B cell (primary cell): ENCODE measurements at regions not wholly inside any gene's neighbourhood (a gene's known extent, or its start where the extent isn't known, plus 50 kb on each side); places are given as distances from the start of the nearest gene placed in this dataset.

Experiments
- ATAC-seq: fragments of 200-7000 bp; cut with Tn5 transposase; one replicate; pipeline ENCODE4 v1.10.0; 2021; ENCODE audit warnings: low read depth, mild to moderate bottlenecking, moderate number of reproducible peaks, moderate library complexity
- CTCF ChIA-PET: fragments of 350-600 bp; sonication (Branson Sonifier 250); formaldehyde crosslinking; loops from one replicate; lab custom pipeline; 2021; ENCODE audit warnings: antibody characterized with exemption, inconsistent platforms; lab: Charles Lee
- POLR2A ChIA-PET: fragments of 350-600 bp; sonication (Branson Sonifier 250); formaldehyde crosslinking; loops from one replicate; lab custom pipeline; 2021; ENCODE audit warnings: antibody characterized with exemption; lab: Charles Lee
- DNase-seq: peaks from one replicate; pipeline ENCODE4 v3.0.0; 2013
- H2AFZ ChIP-seq: 2 replicates; pipeline ENCODE4 v1.6.1; 2012; ENCODE audit warnings: mild to moderate bottlenecking, low read depth, low read length; ENCODE audit not compliant: insufficient read depth, poor library complexity, severe bottlenecking
- H3K27ac ChIP-seq, 2 donors: 1 replicate in 1 of 2; 2 replicates in 1 of 2; pipeline ENCODE4 v1.5.1; 2012 to 2013; ENCODE audit warnings: low read length in 2 of 2, mild to moderate bottlenecking in 2 of 2, moderate library complexity in 1 of 2
- H3K27me3 ChIP-seq, 4 experiments: fragments of 200-600 bp in 1 of 4; sonication (generic) in 1 of 4; replicated peaks in 1 of 4; 1 replicate in 2 of 4; 2 replicates in 2 of 4; pipeline versions ENCODE4 v1.6.1 to v1.7.0; 2013 to 2016; ENCODE audit warnings: low read length in 3 of 4, mild to moderate bottlenecking in 2 of 4, mixed read lengths in 1 of 4, moderate library complexity in 1 of 4; ENCODE audit not compliant: insufficient read depth in 4 of 4, control insufficient read depth in 3 of 4; ENCODE audit errors: control extremely low read depth in 1 of 4
- H3K36me3 ChIP-seq, 2 experiments: replicated peaks in 1 of 2; 1 replicate in 1 of 2; 2 replicates in 1 of 2; pipeline versions ENCODE4 v1.6.1 to v1.7.1; 2013; ENCODE audit warnings: low read length in 1 of 2; ENCODE audit not compliant: insufficient read depth in 2 of 2, control insufficient read depth in 1 of 2; ENCODE audit errors: control extremely low read depth in 1 of 2, extremely low read depth in 1 of 2
- H3K4me1 ChIP-seq, 2 donors: fragments of 200-600 bp in 1 of 2; sonication (generic) in 1 of 2; 1 replicate in 1 of 2; 2 replicates in 1 of 2; pipeline versions ENCODE4 v1.5.1 to v1.6.1; 2013 to 2017; ENCODE audit warnings: low read length in 2 of 2; ENCODE audit not compliant: control insufficient read depth in 2 of 2, insufficient read depth in 2 of 2
- H3K4me2 ChIP-seq: replicated peaks from 2 replicates; pipeline ENCODE3; 2012; ENCODE audit warnings: mild to moderate bottlenecking, low read depth, low read length; ENCODE audit not compliant: poor library complexity, severe bottlenecking
- H3K4me3 ChIP-seq, 5 experiments: fragments of 200-600 bp in 1 of 5; sonication (generic) in 1 of 5; 1 replicate in 3 of 5; 2 replicates in 2 of 5; pipeline versions ENCODE4 v1.5.1 to v1.7.0; 2011 to 2016; ENCODE audit warnings: low read length in 4 of 5, mild to moderate bottlenecking in 4 of 5, low read depth in 2 of 5, control low read depth in 1 of 5, moderate library complexity in 1 of 5; ENCODE audit not compliant: insufficient read depth in 1 of 5; ENCODE audit errors: control extremely low read depth in 1 of 5, extremely low read depth in 1 of 5
- H3K79me2 ChIP-seq: fragments of 200-600 bp; sonication (generic); one replicate; pipeline ENCODE4 v1.6.0; 2016; ENCODE audit warnings: low read length; ENCODE audit not compliant: control insufficient read depth, insufficient read depth
- H3K9ac ChIP-seq: fragments of 200-600 bp; sonication (generic); 2 replicates; pipeline ENCODE4 v1.6.1; 2017; ENCODE audit warnings: mild to moderate bottlenecking, low read length, moderate library complexity
- H3K9me3 ChIP-seq, 3 donors: one replicate each; pipeline versions ENCODE4 v1.6.1 to v1.7.1; 2013; ENCODE audit warnings: low read length in 2 of 3; ENCODE audit not compliant: control insufficient read depth in 2 of 3, insufficient read depth in 1 of 3; ENCODE audit errors: control extremely low read depth in 1 of 3
- H4K20me1 ChIP-seq: 2 replicates; pipeline ENCODE4 v1.6.0; 2012; ENCODE audit warnings: mild to moderate bottlenecking, low read length; ENCODE audit not compliant: insufficient read depth, control insufficient read depth, poor library complexity, severe bottlenecking
- H3K27ac Mint-ChIP-seq: one replicate; pipeline ENCODE4 v1.8.0; 2021; ENCODE audit warnings: mixed read lengths
- H3K27me3 Mint-ChIP-seq: one replicate; pipeline ENCODE4 v1.8.0; 2021; ENCODE audit warnings: mixed read lengths
- H3K4me1 Mint-ChIP-seq: one replicate; pipeline ENCODE4 v1.8.0; 2021; ENCODE audit warnings: mixed read lengths
- H3K4me3 Mint-ChIP-seq: one replicate; pipeline ENCODE4 v1.8.0; 2021; ENCODE audit warnings: mixed read lengths
- H3K9me3 Mint-ChIP-seq: one replicate; pipeline ENCODE4 v1.8.0; 2022; ENCODE audit warnings: mixed read lengths; ENCODE audit not compliant: insufficient read depth
- EZH2 ChIP-seq: IDR thresholded peaks from 2 replicates; pipeline ENCODE4 v1.6.1; 2012; ENCODE audit warnings: borderline replicate concordance, low read depth, mild to moderate bottlenecking, moderate library complexity, low read length; ENCODE audit not compliant: insufficient read depth, poor library complexity, severe bottlenecking
- WGBS: methylation state at CpG from one replicate; pipeline ENCODE4 v1.1.5; 2013; ENCODE audit warnings: missing lambda C conversion rate; ENCODE audit not compliant: insufficient coverage; 5-methylcytosine and 5-hydroxymethylcytosine counted together
- intact Hi-C: fragments of 100-400 bp; cut with micrococcal nuclease; formaldehyde crosslinking; loops from one replicate; pipeline ENCODE4 v1.10.0; 2022
- TF ChIP-seq, protein P1 (sequence below): fragments of 200-600 bp; IDR thresholded peaks from one replicate; pipeline ENCODE4 v1.8.0; 2022; ENCODE audit warnings: antibody characterized with exemption, mild to moderate bottlenecking

DNA sequence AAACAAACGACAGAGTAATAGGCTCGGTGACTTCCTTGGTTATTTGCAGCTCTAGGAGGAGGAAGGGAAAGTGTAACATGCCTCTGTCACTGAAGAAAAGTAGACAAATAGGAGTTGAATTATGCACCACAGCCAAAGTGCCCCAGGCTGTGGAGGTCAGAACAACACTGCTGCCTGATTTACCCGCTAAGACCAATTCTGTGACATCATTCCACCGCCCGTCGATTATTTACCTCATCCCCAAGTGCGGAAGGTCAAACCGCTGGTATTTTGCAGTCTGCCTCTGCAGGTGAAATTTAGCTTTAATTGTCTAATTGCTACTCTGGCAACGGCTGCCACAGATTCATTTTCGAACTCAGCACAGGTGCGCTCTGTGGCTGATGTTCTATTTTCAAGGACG, 106.3 kb upstream of the PRICKLE2 start:
- intact Hi-C loops = no loop called here
- no peak for TF ChIP-seq EZH2
- TF ChIP-seq, protein P1, sequence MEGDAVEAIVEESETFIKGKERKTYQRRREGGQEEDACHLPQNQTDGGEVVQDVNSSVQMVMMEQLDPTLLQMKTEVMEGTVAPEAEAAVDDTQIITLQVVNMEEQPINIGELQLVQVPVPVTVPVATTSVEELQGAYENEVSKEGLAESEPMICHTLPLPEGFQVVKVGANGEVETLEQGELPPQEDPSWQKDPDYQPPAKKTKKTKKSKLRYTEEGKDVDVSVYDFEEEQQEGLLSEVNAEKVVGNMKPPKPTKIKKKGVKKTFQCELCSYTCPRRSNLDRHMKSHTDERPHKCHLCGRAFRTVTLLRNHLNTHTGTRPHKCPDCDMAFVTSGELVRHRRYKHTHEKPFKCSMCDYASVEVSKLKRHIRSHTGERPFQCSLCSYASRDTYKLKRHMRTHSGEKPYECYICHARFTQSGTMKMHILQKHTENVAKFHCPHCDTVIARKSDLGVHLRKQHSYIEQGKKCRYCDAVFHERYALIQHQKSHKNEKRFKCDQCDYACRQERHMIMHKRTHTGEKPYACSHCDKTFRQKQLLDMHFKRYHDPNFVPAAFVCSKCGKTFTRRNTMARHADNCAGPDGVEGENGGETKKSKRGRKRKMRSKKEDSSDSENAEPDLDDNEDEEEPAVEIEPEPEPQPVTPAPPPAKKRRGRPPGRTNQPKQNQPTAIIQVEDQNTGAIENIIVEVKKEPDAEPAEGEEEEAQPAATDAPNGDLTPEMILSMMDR = no peak
- H3K9me3 Mint-ChIP-seq = peaks cover 4% of the 10 kb centered on the region
- Histone ChIP-seq H3K4me3 (no peak overlapping the region), H3K27me3 (no peaks in the 10 kb centered on the region), H4K20me1 (no peaks in the 10 kb centered on the region), H3K4me2 (no peak overlapping the region), H2AFZ (no peak overlapping the region), H3K9me3 (no peaks in the 10 kb centered on the region), H3K79me2 (no peaks in the 10 kb centered on the region), H3K27ac (no peak overlapping the region), H3K36me3 (no peaks in the 10 kb centered on the region), H3K9ac (no peak overlapping the region), H3K4me1 (no peaks in the 10 kb centered on the region)
- no peak overlapping the region for H3K4me3 Mint-ChIP-seq
- CTCF ChIA-PET = no interaction called here
- DNase-seq = no peak
- H3K4me1 Mint-ChIP-seq = no peaks in the 10 kb centered on the region
- H3K27me3 Mint-ChIP-seq = no peaks in the 10 kb centered on the region
- H3K27ac Mint-ChIP-seq = no peak overlapping the region
- POLR2A ChIA-PET = no interaction called here
- 83% methylated on average over 9 of the region's 12 CpGs for WGBS
- no peak for ATAC-seq

DNA sequence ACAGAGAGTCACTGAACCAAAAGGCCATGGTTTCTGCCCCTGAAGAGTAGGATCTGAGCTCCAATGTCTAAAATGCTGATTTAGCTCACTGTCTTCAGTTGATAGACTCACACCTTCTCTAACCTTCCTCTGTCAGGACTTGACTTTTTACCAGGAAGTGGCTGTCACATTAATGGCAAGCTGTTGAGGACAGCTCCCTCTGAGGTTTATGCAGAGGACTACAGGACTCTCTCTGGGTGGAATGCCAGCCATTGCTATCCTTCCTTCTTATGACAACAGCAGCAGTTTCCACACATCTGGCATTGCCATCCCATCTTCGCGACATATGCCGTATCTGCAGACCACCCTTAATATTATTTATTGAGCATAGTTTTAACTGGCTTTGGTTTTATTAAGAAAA, 103.8 kb upstream of the PRICKLE2 start:
- no peaks in the 10 kb centered on the region for H3K36me3 ChIP-seq
- CTCF ChIA-PET = interaction anchor here (1.0 kb wide), 1 partner anchor 9 kb away, joined by 3 read pairs; no protein-coding TSS in a partner anchor
- H4K20me1 ChIP-seq = no peaks in the 10 kb centered on the region
- Mint-ChIP-seq H3K27ac (no peak overlapping the region), H3K4me3 (no peak overlapping the region), H3K9me3 (peaks cover 4% of the 10 kb centered on the region), H3K27me3 (no peaks in the 10 kb centered on the region), H3K4me1 (no peaks in the 10 kb centered on the region)
- H3K4me2 ChIP-seq = no peak overlapping the region
- no peaks in the 10 kb centered on the region for H3K79me2 ChIP-seq
- no peaks in the 10 kb centered on the region for H3K27me3 ChIP-seq
- H3K9me3 ChIP-seq = no peaks in the 10 kb centered on the region
- no peak overlapping the region for H3K4me3 ChIP-seq
- H3K4me1 ChIP-seq = no peaks in the 10 kb centered on the region
- H3K9ac ChIP-seq = no peak overlapping the region
- no peak overlapping the region for H3K27ac ChIP-seq
- ATAC-seq = no peak
- DNase-seq = no peak
- TF ChIP-seq, protein P1 = no peak
- no peak for TF ChIP-seq EZH2
- intact Hi-C loops = no loop called here
- POLR2A ChIA-PET = no interaction called here
- WGBS = no CpG with 5 or more reads among the region's 3 CpGs
- no peak overlapping the region for H2AFZ ChIP-seq
